ENCODE measurements at regions not wholly inside any gene's neighbourhood (a gene's known extent, or its start where the extent isn't known, plus 50 kb on each side); places are given as distances from the start of the nearest gene placed in this dataset.

GRCh38 chr10:44036425-44036824, 348.5 kb downstream of the CXCL12 start:
- H3K27me3 ChIP-seq (ENCODE audit: control insufficient read depth in 1 of 2, insufficient read depth in 2 of 2, low read length in 2 of 2), result no peaks in the 10 kb centered on the region
- H3K4me3 ChIP-seq (ENCODE audit: low read depth in 1 of 2, low read length in 2 of 2), result no peak overlapping the region
- 71 to 82% methylated on average over 3 of the region's 3 CpGs for WGBS, 2 donors
- H3K27ac ChIP-seq (ENCODE audit: low read depth in 2 of 2, low read length in 1 of 2), result no peak overlapping the region
- peaks cover 0 to 2% of the 10 kb centered on the region in 2 donors for H3K4me1 ChIP-seq (ENCODE audit: control insufficient read depth in 2 of 2, insufficient read depth in 2 of 2, low read length in 1 of 2)
- H3K9me3 ChIP-seq (ENCODE audit: control insufficient read depth in 2 of 2, insufficient read depth in 1 of 2, low read depth in 1 of 2, low read length in 1 of 2), result no peaks in the 10 kb centered on the region
- no peaks in the 10 kb centered on the region for H3K36me3 ChIP-seq (ENCODE audit: control insufficient read depth in 2 of 2, insufficient read depth in 2 of 2, low read length in 1 of 2)

GRCh38 chr10:44035474-44036197, 349.3 kb downstream of the CXCL12 start:
- peaks cover 0 to 2% of the 10 kb centered on the region in 2 donors for H3K4me1 ChIP-seq (ENCODE audit: control insufficient read depth in 2 of 2, insufficient read depth in 2 of 2, low read length in 1 of 2)
- no peaks in the 10 kb centered on the region for H3K9me3 ChIP-seq (ENCODE audit: control insufficient read depth in 2 of 2, insufficient read depth in 1 of 2, low read depth in 1 of 2, low read length in 1 of 2)
- WGBS, 2 donors, result 75 to 77% methylated on average over 8 of the region's 8 CpGs
- H3K36me3 ChIP-seq (ENCODE audit: control insufficient read depth in 2 of 2, insufficient read depth in 2 of 2, low read length in 1 of 2), result no peaks in the 10 kb centered on the region
- no peak overlapping the region for H3K27ac ChIP-seq (ENCODE audit: low read depth in 2 of 2, low read length in 1 of 2)
- H3K27me3 ChIP-seq (ENCODE audit: control insufficient read depth in 1 of 2, insufficient read depth in 2 of 2, low read length in 2 of 2), result no peaks in the 10 kb centered on the region
- H3K4me3 ChIP-seq (ENCODE audit: low read depth in 1 of 2, low read length in 2 of 2), result no peak overlapping the region

- WGBS, 2 donors, result 91 to 97% methylated on average over 1 of the region's 1 CpG
- Histone ChIP-seq H3K36me3 (ENCODE audit: control insufficient read depth in 2 of 2, insufficient read depth in 2 of 2, low read length in 1 of 2) (no peaks in the 10 kb centered on the region), H3K4me1 (ENCODE audit: control insufficient read depth in 2 of 2, insufficient read depth in 2 of 2, low read length in 1 of 2) (peaks cover 0 to 2% of the 10 kb centered on the region in 2 donors), H3K9me3 (ENCODE audit: control insufficient read depth in 2 of 2, insufficient read depth in 1 of 2, low read depth in 1 of 2, low read length in 1 of 2) (no peaks in the 10 kb centered on the region), H3K4me3 (ENCODE audit: low read depth in 1 of 2, low read length in 2 of 2) (no peak overlapping the region), H3K27ac (ENCODE audit: low read depth in 2 of 2, low read length in 1 of 2) (no peak overlapping the region), H3K27me3 (ENCODE audit: control insufficient read depth in 1 of 2, insufficient read depth in 2 of 2, low read length in 2 of 2) (no peaks in the 10 kb centered on the region)
These were observed 350.0 kb downstream of the CXCL12 start for GRCh38 chr10:44034946-44035345.

GRCh38 chr10:44033008-44033407, 351.9 kb downstream of the CXCL12 start:
- H3K9me3 ChIP-seq (ENCODE audit: control insufficient read depth in 2 of 2, insufficient read depth in 1 of 2, low read depth in 1 of 2, low read length in 1 of 2), result no peaks in the 10 kb centered on the region
- no peak overlapping the region for H3K27ac ChIP-seq (ENCODE audit: low read depth in 2 of 2, low read length in 1 of 2)
- H3K27me3 ChIP-seq (ENCODE audit: control insufficient read depth in 1 of 2, insufficient read depth in 2 of 2, low read length in 2 of 2), result no peaks in the 10 kb centered on the region
- peaks cover 0 to 2% of the 10 kb centered on the region in 2 donors for H3K4me1 ChIP-seq (ENCODE audit: control insufficient read depth in 2 of 2, insufficient read depth in 2 of 2, low read length in 1 of 2)
- WGBS, 2 donors, result 50 to 63% methylated on average over 3 of the region's 3 CpGs
- no peak overlapping the region for H3K4me3 ChIP-seq (ENCODE audit: low read depth in 1 of 2, low read length in 2 of 2)
- no peaks in the 10 kb centered on the region for H3K36me3 ChIP-seq (ENCODE audit: control insufficient read depth in 2 of 2, insufficient read depth in 2 of 2, low read length in 1 of 2)

GRCh38 chr10:44032216-44032615, 352.7 kb downstream of the CXCL12 start:
- peaks cover 0 to 2% of the 10 kb centered on the region in 2 donors for H3K4me1 ChIP-seq (ENCODE audit: control insufficient read depth in 2 of 2, insufficient read depth in 2 of 2, low read length in 1 of 2)
- no peaks in the 10 kb centered on the region for H3K9me3 ChIP-seq (ENCODE audit: control insufficient read depth in 2 of 2, insufficient read depth in 1 of 2, low read depth in 1 of 2, low read length in 1 of 2)
- H3K36me3 ChIP-seq (ENCODE audit: control insufficient read depth in 2 of 2, insufficient read depth in 2 of 2, low read length in 1 of 2), result no peaks in the 10 kb centered on the region
- no peak overlapping the region for H3K4me3 ChIP-seq (ENCODE audit: low read depth in 1 of 2, low read length in 2 of 2)
- H3K27ac ChIP-seq (ENCODE audit: low read depth in 2 of 2, low read length in 1 of 2), result no peak overlapping the region
- no peaks in the 10 kb centered on the region for H3K27me3 ChIP-seq (ENCODE audit: control insufficient read depth in 1 of 2, insufficient read depth in 2 of 2, low read length in 2 of 2)
- 92 to 96% methylated on average over 1 of the region's 1 CpG for WGBS, 2 donors

GRCh38 chr10:44030738-44031137, 354.2 kb downstream of the CXCL12 start:
- Histone ChIP-seq H3K27me3 (ENCODE audit: control insufficient read depth in 1 of 2, insufficient read depth in 2 of 2, low read length in 2 of 2) (no peaks in the 10 kb centered on the region), H3K4me3 (ENCODE audit: low read depth in 1 of 2, low read length in 2 of 2) (no peak overlapping the region), H3K9me3 (ENCODE audit: control insufficient read depth in 2 of 2, insufficient read depth in 1 of 2, low read depth in 1 of 2, low read length in 1 of 2) (no peaks in the 10 kb centered on the region), H3K4me1 (ENCODE audit: control insufficient read depth in 2 of 2, insufficient read depth in 2 of 2, low read length in 1 of 2) (peaks cover 0 to 2% of the 10 kb centered on the region in 2 donors), H3K27ac (ENCODE audit: low read depth in 2 of 2, low read length in 1 of 2) (no peak overlapping the region), H3K36me3 (ENCODE audit: control insufficient read depth in 2 of 2, insufficient read depth in 2 of 2, low read length in 1 of 2) (no peaks in the 10 kb centered on the region)
- 51 to 53% methylated on average over 2 of the region's 2 CpGs for WGBS, 2 donors

- no peaks in the 10 kb centered on the region for H3K27me3 ChIP-seq (ENCODE audit: control insufficient read depth in 1 of 2, insufficient read depth in 2 of 2, low read length in 2 of 2)
- peaks cover 0 to 2% of the 10 kb centered on the region in 2 donors for H3K4me1 ChIP-seq (ENCODE audit: control insufficient read depth in 2 of 2, insufficient read depth in 2 of 2, low read length in 1 of 2)
- no peaks in the 10 kb centered on the region for H3K9me3 ChIP-seq (ENCODE audit: control insufficient read depth in 2 of 2, insufficient read depth in 1 of 2, low read depth in 1 of 2, low read length in 1 of 2)
- 75 to 81% methylated on average over 4 of the region's 4 CpGs for WGBS, 2 donors
- no peak overlapping the region for H3K4me3 ChIP-seq (ENCODE audit: low read depth in 1 of 2, low read length in 2 of 2)
- no peaks in the 10 kb centered on the region for H3K36me3 ChIP-seq (ENCODE audit: control insufficient read depth in 2 of 2, insufficient read depth in 2 of 2, low read length in 1 of 2)
- H3K27ac ChIP-seq (ENCODE audit: low read depth in 2 of 2, low read length in 1 of 2), result no peak overlapping the region
These were observed 354.8 kb downstream of the CXCL12 start for GRCh38 chr10:44030132-44030531.

GRCh38 chr10:44028384-44029137, 356.3 kb downstream of the CXCL12 start:
- H3K4me3 ChIP-seq (ENCODE audit: low read depth in 1 of 2, low read length in 2 of 2), result no peak overlapping the region
- H3K9me3 ChIP-seq (ENCODE audit: control insufficient read depth in 2 of 2, insufficient read depth in 1 of 2, low read depth in 1 of 2, low read length in 1 of 2), result no peaks in the 10 kb centered on the region
- H3K36me3 ChIP-seq (ENCODE audit: control insufficient read depth in 2 of 2, insufficient read depth in 2 of 2, low read length in 1 of 2), result no peaks in the 10 kb centered on the region
- peaks cover 0 to 2% of the 10 kb centered on the region in 2 donors for H3K4me1 ChIP-seq (ENCODE audit: control insufficient read depth in 2 of 2, insufficient read depth in 2 of 2, low read length in 1 of 2)
- no peaks in the 10 kb centered on the region for H3K27me3 ChIP-seq (ENCODE audit: control insufficient read depth in 1 of 2, insufficient read depth in 2 of 2, low read length in 2 of 2)
- WGBS, 2 donors, result 83 to 92% methylated on average over 11 of the region's 11 CpGs
- H3K27ac ChIP-seq (ENCODE audit: low read depth in 2 of 2, low read length in 1 of 2), result no peak overlapping the region

GRCh38 chr10:44024356-44025116, 360.4 kb downstream of the CXCL12 start:
- H3K4me1 ChIP-seq (ENCODE audit: control insufficient read depth in 2 of 2, insufficient read depth in 2 of 2, low read length in 1 of 2), result no peaks in the 10 kb centered on the region
- WGBS, 2 donors, result 69 to 71% methylated on average over 6 of the region's 6 CpGs
- no peaks in the 10 kb centered on the region for H3K36me3 ChIP-seq (ENCODE audit: control insufficient read depth in 2 of 2, insufficient read depth in 2 of 2, low read length in 1 of 2)
- no peak overlapping the region for H3K27ac ChIP-seq (ENCODE audit: low read depth in 2 of 2, low read length in 1 of 2)
- no peak overlapping the region for H3K4me3 ChIP-seq (ENCODE audit: low read depth in 1 of 2, low read length in 2 of 2)
- H3K9me3 ChIP-seq (ENCODE audit: control insufficient read depth in 2 of 2, insufficient read depth in 1 of 2, low read depth in 1 of 2, low read length in 1 of 2), result no peaks in the 10 kb centered on the region
- no peaks in the 10 kb centered on the region for H3K27me3 ChIP-seq (ENCODE audit: control insufficient read depth in 1 of 2, insufficient read depth in 2 of 2, low read length in 2 of 2)
